Progenitor cell of endocrine pancreas (in vitro differentiated cells): ENCODE measurements at regions not wholly inside any gene's neighbourhood (a gene's known extent, or its start where the extent isn't known, plus 50 kb on each side); places are given as distances from the start of the nearest gene placed in this dataset.

ENCODE experiments used
- DNase-seq: peaks from one replicate; pipeline ENCODE4 v3.0.0; 2021; ENCODE audit warnings: low spot score; ENCODE audit not compliant: unreplicated experiment
- H3K27ac Mint-ChIP-seq: 2 replicates; pipeline ENCODE4 v1.8.0; 2021; ENCODE audit warnings: mild to moderate bottlenecking, moderate library complexity, mixed read lengths
- H3K27me3 Mint-ChIP-seq: 2 replicates; pipeline ENCODE4 v1.8.0; 2021; ENCODE audit warnings: mixed read lengths
- H3K36me3 Mint-ChIP-seq: 2 replicates; pipeline ENCODE4 v1.8.0; 2022; ENCODE audit warnings: mixed read lengths; ENCODE audit not compliant: insufficient read depth
- H3K4me1 Mint-ChIP-seq: 2 replicates; pipeline ENCODE4 v1.8.0; 2021; ENCODE audit warnings: low read depth, mixed read lengths
- H3K4me3 Mint-ChIP-seq: 2 replicates; pipeline ENCODE4 v1.8.0; 2021; ENCODE audit warnings: low read depth, mild to moderate bottlenecking, moderate library complexity, mixed read lengths
- H3K9me3 Mint-ChIP-seq: 2 replicates; pipeline ENCODE4 v1.8.0; 2021; ENCODE audit warnings: low read depth, mixed read lengths
- TF ChIP-seq, protein P1 (sequence below): fragments of 200-600 bp; sonication (generic); IDR thresholded peaks from one replicate; pipeline ENCODE4 v1.5.0; 2021; ENCODE audit warnings: antibody characterized with exemption, mild to moderate bottlenecking; ENCODE audit not compliant: unreplicated experiment

DNA sequence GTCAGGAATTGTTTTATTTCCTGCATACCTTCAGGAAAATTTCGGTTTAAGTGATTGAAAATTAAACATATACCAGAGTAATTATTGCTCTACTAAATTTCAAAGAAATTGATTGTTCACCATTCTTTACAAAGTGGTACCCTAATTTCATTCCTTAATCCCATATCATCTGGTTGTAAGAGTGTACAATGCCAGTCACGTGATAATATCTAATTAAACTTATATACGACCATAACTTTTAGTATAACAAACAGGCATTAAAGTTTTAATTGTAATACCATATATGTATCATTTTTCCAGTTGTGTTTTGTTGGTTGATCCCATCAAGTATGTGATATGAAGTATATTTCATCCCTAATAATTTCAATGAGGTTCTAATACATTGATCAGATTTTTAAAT lies 74.8 kb upstream of the PLSCR5 start:
- H3K27ac Mint-ChIP-seq: no peak overlapping the region
- H3K27me3 Mint-ChIP-seq: no peaks in the 10 kb centered on the region
- no peaks in the 10 kb centered on the region for H3K36me3 Mint-ChIP-seq
- H3K9me3 Mint-ChIP-seq: no peaks in the 10 kb centered on the region
- DNase-seq: no peak
- H3K4me3 Mint-ChIP-seq: no peak overlapping the region
- H3K4me1 Mint-ChIP-seq: peaks cover 4% of the 10 kb centered on the region
- TF ChIP-seq, protein P1, sequence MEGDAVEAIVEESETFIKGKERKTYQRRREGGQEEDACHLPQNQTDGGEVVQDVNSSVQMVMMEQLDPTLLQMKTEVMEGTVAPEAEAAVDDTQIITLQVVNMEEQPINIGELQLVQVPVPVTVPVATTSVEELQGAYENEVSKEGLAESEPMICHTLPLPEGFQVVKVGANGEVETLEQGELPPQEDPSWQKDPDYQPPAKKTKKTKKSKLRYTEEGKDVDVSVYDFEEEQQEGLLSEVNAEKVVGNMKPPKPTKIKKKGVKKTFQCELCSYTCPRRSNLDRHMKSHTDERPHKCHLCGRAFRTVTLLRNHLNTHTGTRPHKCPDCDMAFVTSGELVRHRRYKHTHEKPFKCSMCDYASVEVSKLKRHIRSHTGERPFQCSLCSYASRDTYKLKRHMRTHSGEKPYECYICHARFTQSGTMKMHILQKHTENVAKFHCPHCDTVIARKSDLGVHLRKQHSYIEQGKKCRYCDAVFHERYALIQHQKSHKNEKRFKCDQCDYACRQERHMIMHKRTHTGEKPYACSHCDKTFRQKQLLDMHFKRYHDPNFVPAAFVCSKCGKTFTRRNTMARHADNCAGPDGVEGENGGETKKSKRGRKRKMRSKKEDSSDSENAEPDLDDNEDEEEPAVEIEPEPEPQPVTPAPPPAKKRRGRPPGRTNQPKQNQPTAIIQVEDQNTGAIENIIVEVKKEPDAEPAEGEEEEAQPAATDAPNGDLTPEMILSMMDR: no peak

- TF ChIP-seq, protein P1: no peak
- H3K27me3 Mint-ChIP-seq: no peaks in the 10 kb centered on the region
- H3K27ac Mint-ChIP-seq: no peak overlapping the region
- no peak overlapping the region for H3K4me3 Mint-ChIP-seq
- H3K4me1 Mint-ChIP-seq: peaks cover 4% of the 10 kb centered on the region
- H3K36me3 Mint-ChIP-seq: no peaks in the 10 kb centered on the region
- no peaks in the 10 kb centered on the region for H3K9me3 Mint-ChIP-seq
- no peak for DNase-seq
Measured at GRCh38 chr3:146679191-146679590, 74.0 kb upstream of the PLSCR5 start.

DNA sequence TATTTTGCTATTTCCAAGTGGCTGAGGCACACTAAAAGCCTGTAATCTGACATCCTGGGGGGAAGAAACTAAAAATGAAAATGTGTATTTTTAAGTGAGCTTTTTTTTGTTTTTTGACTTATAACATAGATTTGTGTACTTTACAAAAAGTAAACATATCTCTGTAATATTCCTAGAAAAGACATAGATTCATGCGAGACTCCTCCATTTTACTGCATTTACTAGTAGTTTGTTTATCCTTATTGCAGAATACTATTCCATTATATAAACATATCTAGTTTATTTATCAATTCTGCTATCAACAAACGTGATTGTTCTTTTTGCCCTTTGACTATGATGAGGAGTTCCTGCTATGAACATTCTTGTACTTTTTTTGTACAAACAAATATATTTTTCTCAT lies 67.8 kb upstream of the PLSCR5 start:
- H3K27me3 Mint-ChIP-seq: no peaks in the 10 kb centered on the region
- no peak overlapping the region for H3K4me3 Mint-ChIP-seq
- TF ChIP-seq, protein P1: no peak
- H3K36me3 Mint-ChIP-seq: no peaks in the 10 kb centered on the region
- peaks cover 1% of the 10 kb centered on the region for H3K4me1 Mint-ChIP-seq
- no peaks in the 10 kb centered on the region for H3K9me3 Mint-ChIP-seq
- DNase-seq: no peak
- no peak overlapping the region for H3K27ac Mint-ChIP-seq

GRCh38 chr3:146664403-146664802 lies 59.3 kb upstream of the PLSCR5 start:
- DNase-seq: no peak
- TF ChIP-seq, protein P1: no peak
- Mint-ChIP-seq H3K27ac (no peak overlapping the region), H3K4me1 (peaks cover 4% of the 10 kb centered on the region), H3K9me3 (peaks cover 10% of the 10 kb centered on the region), H3K4me3 (no peak overlapping the region), H3K36me3 (no peaks in the 10 kb centered on the region), H3K27me3 (no peaks in the 10 kb centered on the region)

DNA sequence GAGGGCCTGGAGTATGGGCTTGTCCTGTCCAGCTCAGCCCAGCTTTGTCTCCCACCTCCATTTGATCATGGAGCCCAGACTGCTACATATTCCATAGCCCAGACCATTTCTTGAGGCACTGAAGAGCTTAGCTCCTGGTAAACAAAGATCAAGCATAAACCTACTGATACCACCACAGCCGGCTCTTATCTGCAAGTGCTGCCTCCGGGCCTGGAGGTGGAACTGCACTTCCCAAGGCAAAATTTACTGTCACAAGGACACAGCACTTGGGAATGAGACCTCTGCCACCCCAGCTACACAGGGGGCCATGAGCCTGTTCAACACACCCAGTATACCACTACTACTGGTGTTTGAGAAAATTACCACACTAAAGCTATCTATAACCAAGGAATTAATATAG lies 53.7 kb upstream of the PLSCR5 start:
- peaks cover 10% of the 10 kb centered on the region for H3K4me1 Mint-ChIP-seq
- DNase-seq: no peak
- no peaks in the 10 kb centered on the region for H3K27me3 Mint-ChIP-seq
- no peak overlapping the region for H3K27ac Mint-ChIP-seq
- no peak overlapping the region for H3K4me3 Mint-ChIP-seq
- H3K36me3 Mint-ChIP-seq: no peaks in the 10 kb centered on the region
- H3K9me3 Mint-ChIP-seq: peaks cover 13% of the 10 kb centered on the region
- TF ChIP-seq, protein P1: no peak
